ENCODE measurements at regions not wholly inside any gene's neighbourhood (a gene's known extent, or its start where the extent isn't known, plus 50 kb on each side); places are given as distances from the start of the nearest gene placed in this dataset.
"Not testable (repeated sequence)": the region's sequence is repeated elsewhere in the genome, so short reads cannot be mapped to it uniquely, and the experiment has no call there.

- Histone ChIP-seq H3K4me3 (no peak overlapping the region), H3K27ac (no peak overlapping the region)
- peak; percentile 49 for DNase-seq (ENCODE audit: low spot score)
- TF ChIP-seq CTCF (IDR thresholded peaks at IDR 0.05): no peak
Measured at GRCh38 chr22:49672014-49672516, 155.6 kb downstream of the BRD1 start.

DNA sequence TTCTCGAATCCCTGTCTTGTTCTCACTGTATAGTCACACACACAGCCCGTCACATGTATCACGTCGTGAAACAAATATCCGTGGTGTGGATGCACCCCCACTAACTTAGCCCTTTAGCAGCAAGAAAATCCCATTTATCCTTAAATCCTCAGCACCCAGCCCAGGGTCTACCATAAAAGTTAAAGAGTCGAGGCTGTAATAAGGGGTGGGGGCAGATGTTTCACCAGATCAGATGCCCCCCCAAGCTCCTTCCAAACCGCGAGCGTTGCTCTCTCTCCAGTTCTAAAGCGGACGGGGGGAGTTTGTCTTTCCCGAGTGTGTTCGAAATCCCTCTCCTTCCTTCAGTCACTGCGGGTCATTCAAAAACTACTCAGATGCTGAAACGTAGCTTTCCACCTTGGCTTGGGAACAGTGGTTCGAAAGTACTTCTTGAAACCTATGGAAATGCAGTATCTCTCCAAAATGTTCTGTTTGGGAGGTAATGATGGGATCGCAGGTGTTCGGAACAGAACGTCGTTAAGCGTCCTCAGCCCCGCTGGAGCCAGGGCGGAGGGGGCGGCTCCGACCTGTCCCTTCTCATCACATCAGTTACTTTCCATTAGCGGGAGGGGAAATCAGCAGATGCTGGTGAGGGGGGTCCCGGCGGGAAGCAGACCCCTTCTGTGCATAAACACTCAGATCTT is 156.2 kb downstream of the BRD1 start:
- Histone ChIP-seq H3K27ac (no peak overlapping the region), H3K4me3 (peak overlapping the region; percentile 71)
- TF ChIP-seq CTCF (IDR thresholded peaks at IDR 0.05): no peak
- peak; percentile 36 for DNase-seq (ENCODE audit: low spot score)

- H3K27ac ChIP-seq: peak overlapping the region in 1 of 2 donors; percentile 32
- TF ChIP-seq CTCF (IDR thresholded peaks at IDR 0.05): no peak
- DNase-seq (ENCODE audit: low spot score): peak; percentile 61
- peak overlapping the region; percentile 71 for H3K4me3 ChIP-seq
Measured at GRCh38 chr22:49670456-49671330, 157.0 kb downstream of the BRD1 start.

DNA sequence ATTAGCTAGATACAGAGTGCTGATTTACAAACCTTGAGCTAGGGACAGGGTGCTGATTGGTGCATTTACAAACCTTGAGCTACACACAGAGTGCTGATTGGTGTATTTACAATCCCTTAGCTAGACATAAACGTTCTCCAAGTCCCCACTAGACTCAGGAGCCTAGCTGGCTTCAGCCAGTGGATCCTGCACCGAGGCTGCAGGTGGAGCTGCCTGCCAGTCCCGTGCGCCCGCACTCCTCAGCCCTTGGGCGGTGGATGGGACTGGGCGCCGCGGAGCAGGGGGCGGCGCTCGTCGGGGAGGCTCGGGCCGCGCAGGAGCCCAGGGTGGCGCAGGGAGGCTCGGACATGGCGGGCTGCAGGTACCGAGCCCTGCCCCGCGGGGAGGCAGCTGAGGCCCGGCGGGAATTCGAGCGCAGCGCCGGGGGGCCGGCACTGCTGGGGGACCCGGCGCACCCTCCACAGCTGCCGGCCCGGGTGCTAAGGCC is 157.7 kb downstream of the BRD1 start:
- DNase-seq (ENCODE audit: low spot score): peak; percentile 54
- Histone ChIP-seq H3K27ac (peak overlapping the region in 1 of 2 donors; percentile 32), H3K4me3 (peak overlapping the region; percentile 71)

DNA sequence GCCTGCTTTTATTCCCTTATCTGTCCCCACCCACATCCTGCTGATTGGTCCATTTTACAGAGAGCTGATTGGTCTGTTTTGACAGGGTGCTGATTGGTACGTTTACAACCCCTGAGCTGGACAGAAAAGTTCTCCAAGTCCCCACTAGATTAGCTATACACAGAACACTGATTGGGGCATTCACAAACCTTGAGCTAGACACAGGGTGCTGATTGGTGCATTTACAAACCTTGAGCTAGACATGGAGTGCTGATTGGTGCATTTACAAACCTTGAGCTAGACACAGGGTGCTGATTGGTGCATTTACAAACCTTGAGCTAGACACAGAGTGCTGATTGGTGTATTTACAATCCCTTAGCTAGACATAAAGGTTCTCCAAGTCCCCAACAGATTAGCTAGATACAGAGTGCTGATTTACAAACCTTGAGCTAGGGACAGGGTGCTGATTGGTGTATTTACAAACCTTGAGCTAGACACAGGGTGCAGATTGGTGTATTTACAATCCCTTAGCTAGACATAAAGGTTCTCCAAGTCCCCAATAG is 158.2 kb downstream of the BRD1 start:
- H3K4me3 ChIP-seq: peak overlapping the region; percentile 71
- not testable (repeated sequence) for H3K27ac ChIP-seq; DNase-seq (ENCODE audit: low spot score)

DNA sequence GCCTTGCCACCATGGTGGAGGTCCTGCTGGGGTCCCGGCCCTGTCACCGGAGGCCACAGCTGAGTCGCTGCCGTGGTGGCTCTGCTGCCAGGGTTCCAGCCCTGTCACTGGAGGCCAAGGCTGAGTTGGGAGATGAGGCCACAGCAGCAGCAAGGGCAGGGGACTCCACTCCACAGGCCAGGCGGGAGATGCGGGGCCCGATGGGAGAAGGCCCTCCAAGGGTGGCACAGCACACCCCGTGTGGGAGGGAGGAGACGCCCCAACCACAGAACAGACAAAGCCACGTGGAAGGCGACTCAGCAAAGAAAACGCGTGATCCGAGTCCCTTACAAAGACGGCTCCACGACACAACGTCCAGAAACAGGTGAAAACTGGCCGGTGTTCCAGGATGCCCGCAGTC is 159.3 kb downstream of the BRD1 start:
- H3K27ac ChIP-seq: no peak overlapping the region
- peak; percentile 68 for DNase-seq (ENCODE audit: low spot score)
- H3K4me3 ChIP-seq: no peak overlapping the region
- no peak for TF ChIP-seq CTCF (IDR thresholded peaks at IDR 0.05)

- DNase-seq (ENCODE audit: low spot score): peak; percentile 59
- H3K27ac ChIP-seq: peak overlapping the region in 1 of 2 donors; percentile 25
Measured at GRCh38 chr22:49667236-49667635, 160.4 kb downstream of the BRD1 start.

More at GRCh38 chr22:49667236-49667635, 160.4 kb downstream of the BRD1 start:
- peak overlapping the region; percentile 30 for H3K4me3 ChIP-seq
- TF ChIP-seq CTCF (IDR thresholded peaks at IDR 0.05): no peak
